ENCODE measurements at regions not wholly inside any gene's neighbourhood (a gene's known extent, or its start where the extent isn't known, plus 50 kb on each side); places are given as distances from the start of the nearest gene placed in this dataset.

- H3K79me1 ChIP-seq (ENCODE audit: insufficient read depth, low read depth, low read length, poor library complexity, severe bottlenecking): no peaks in the 10 kb centered on the region
- H3K9ac ChIP-seq (ENCODE audit: extremely low read depth, insufficient read length, low read length): no peak overlapping the region
- no peak overlapping the region for H2AFZ ChIP-seq (ENCODE audit: low read length)
- no peak overlapping the region for H4K8ac ChIP-seq (replicated peaks; ENCODE audit: insufficient read length, low read depth, low read length)
- no peak overlapping the region for H2BK5ac ChIP-seq (ENCODE audit: insufficient read length, low read length)
- no peak overlapping the region for H3K14ac ChIP-seq (ENCODE audit: insufficient read depth, low read length)
- no peak overlapping the region for H4K91ac ChIP-seq (ENCODE audit: insufficient read length, low read depth, low read length)
- TF ChIP-seq, protein P1, sequence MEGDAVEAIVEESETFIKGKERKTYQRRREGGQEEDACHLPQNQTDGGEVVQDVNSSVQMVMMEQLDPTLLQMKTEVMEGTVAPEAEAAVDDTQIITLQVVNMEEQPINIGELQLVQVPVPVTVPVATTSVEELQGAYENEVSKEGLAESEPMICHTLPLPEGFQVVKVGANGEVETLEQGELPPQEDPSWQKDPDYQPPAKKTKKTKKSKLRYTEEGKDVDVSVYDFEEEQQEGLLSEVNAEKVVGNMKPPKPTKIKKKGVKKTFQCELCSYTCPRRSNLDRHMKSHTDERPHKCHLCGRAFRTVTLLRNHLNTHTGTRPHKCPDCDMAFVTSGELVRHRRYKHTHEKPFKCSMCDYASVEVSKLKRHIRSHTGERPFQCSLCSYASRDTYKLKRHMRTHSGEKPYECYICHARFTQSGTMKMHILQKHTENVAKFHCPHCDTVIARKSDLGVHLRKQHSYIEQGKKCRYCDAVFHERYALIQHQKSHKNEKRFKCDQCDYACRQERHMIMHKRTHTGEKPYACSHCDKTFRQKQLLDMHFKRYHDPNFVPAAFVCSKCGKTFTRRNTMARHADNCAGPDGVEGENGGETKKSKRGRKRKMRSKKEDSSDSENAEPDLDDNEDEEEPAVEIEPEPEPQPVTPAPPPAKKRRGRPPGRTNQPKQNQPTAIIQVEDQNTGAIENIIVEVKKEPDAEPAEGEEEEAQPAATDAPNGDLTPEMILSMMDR (conservative IDR thresholded peaks at IDR 0.05): no peak
- Mint-ChIP-seq H3K4me3 (no peak overlapping the region), H3K27me3 (ENCODE audit: low read depth) (no peaks in the 10 kb centered on the region), H3K36me3 (ENCODE audit: insufficient read depth in 1 of 3, low read depth in 3 of 3) (no peaks in the 10 kb centered on the region), H3K9me3 (no peaks in the 10 kb centered on the region), H3K27ac (no peak overlapping the region), H3K4me1 (peaks cover 3% of the 10 kb centered on the region in 2 experiments; a peak in 2 of 4 replicates)
- no peaks in the 10 kb centered on the region for H4K20me1 ChIP-seq (ENCODE audit: control insufficient read depth, insufficient read depth, insufficient read length)
- H2BK20ac ChIP-seq (ENCODE audit: low read depth, low read length, poor library complexity, severe bottlenecking): no peak overlapping the region
- H2BK12ac ChIP-seq (ENCODE audit: insufficient read length, low read depth, low read length): no peak overlapping the region
- no peaks in the 10 kb centered on the region for H3K27me3 ChIP-seq (ENCODE audit: insufficient read depth, low read length)
- H2AK5ac ChIP-seq (ENCODE audit: insufficient read length, low read length): no peak overlapping the region
- no peak overlapping the region for H2BK15ac ChIP-seq (ENCODE audit: low read depth, low read length)
- H3K23me2 ChIP-seq (ENCODE audit: insufficient read length, low read depth, low read length, poor library complexity, severe bottlenecking): no peaks in the 10 kb centered on the region
- H3K4me2 ChIP-seq (ENCODE audit: insufficient read depth, insufficient read length, low read length): no peak overlapping the region
- no peak overlapping the region for H3K18ac ChIP-seq (ENCODE audit: insufficient read length, low read depth, low read length)
- DNase-seq: no peak
- H4K5ac ChIP-seq (ENCODE audit: insufficient read length, low read depth, low read length): no peak overlapping the region
- WGBS (ENCODE audit: extremely low coverage, insufficient read length, low lambda C conversion rate): no CpG with 5 or more reads among the region's 1 CpG
- no peak overlapping the region for H2BK120ac ChIP-seq (ENCODE audit: low read depth, low read length, poor library complexity, severe bottlenecking)
- H3K56ac ChIP-seq (ENCODE audit: insufficient read length, low read depth, low read length): no peak overlapping the region
- H3T11ph ChIP-seq (ENCODE audit: low read length): no peak overlapping the region
- H3K4ac ChIP-seq (ENCODE audit: low read depth, low read length): no peak overlapping the region
- H3K23ac ChIP-seq (ENCODE audit: insufficient read length, low read depth, low read length): no peak overlapping the region
- H3K79me2 ChIP-seq (ENCODE audit: insufficient read depth, low read length): no peaks in the 10 kb centered on the region
- no peaks in the 10 kb centered on the region for H3K4me1 ChIP-seq (ENCODE audit: insufficient read depth, low read length)
- no peaks in the 10 kb centered on the region for H3K9me3 ChIP-seq (ENCODE audit: control insufficient read depth, low read depth, low read length)
- H3K27ac ChIP-seq (ENCODE audit: insufficient read length, low read depth, low read length): no peak overlapping the region
Observed at GRCh38 chr5:42015681-42016080, 90.6 kb downstream of the FBXO4 start.
